Gastrocnemius medialis (tissue), 4 donors: ENCODE measurements at regions not wholly inside any gene's neighbourhood (a gene's known extent, or its start where the extent isn't known, plus 50 kb on each side); places are given as distances from the start of the nearest gene placed in this dataset.

ENCODE experiments used
- ATAC-seq, 2 donors: fragments of 150-250 bp; one replicate each; pipeline ENCODE4 v1.9.1; 2016
- DNase-seq, 2 donors: peaks; one replicate each; pipeline ENCODE4 v3.0.0-alpha.2; 2019
- H3K27ac ChIP-seq, 4 donors: fragments of 200-600 bp; sonication (generic); 1 replicate in 1 of 4; 2 replicates in 3 of 4; pipeline ENCODE4 v1.5.1; 2016 to 2018; ENCODE audit warnings: mild to moderate bottlenecking in 2 of 4, moderate library complexity in 1 of 4
- H3K27me3 ChIP-seq, 3 donors: fragments of 200-600 bp; sonication (generic) in 2 of 3; 1 replicate in 1 of 3; 2 replicates in 2 of 3; pipeline versions ENCODE4 v1.5.1 to v1.6.0; 2016 to 2019; ENCODE audit warnings: mild to moderate bottlenecking in 1 of 3, moderate library complexity in 1 of 3
- H3K36me3 ChIP-seq, 2 donors: fragments of 200-600 bp; sonication (generic) in 1 of 2; one replicate each; pipeline ENCODE4 v1.5.1; 2017 to 2018
- H3K4me1 ChIP-seq, 2 donors: fragments of 200-600 bp; sonication (generic) in 1 of 2; one replicate each; pipeline ENCODE4 v1.5.1; 2016 to 2017; ENCODE audit warnings: mild to moderate bottlenecking in 2 of 2
- H3K4me3 ChIP-seq, 4 donors: fragments of 200-600 bp; sonication (generic) in 3 of 4; 1 replicate in 1 of 4; 2 replicates in 3 of 4; pipeline ENCODE4 v1.5.1; 2016 to 2019; ENCODE audit warnings: mild to moderate bottlenecking in 2 of 4
- H3K9me3 ChIP-seq, 3 donors: fragments of 200-600 bp; sonication (generic) in 2 of 3; 1 replicate in 1 of 3; 2 replicates in 2 of 3; pipeline ENCODE4 v1.5.1; 2016 to 2019
- POLR2A ChIP-seq, 2 donors: fragments of 450-650 bp; IDR thresholded peaks; one replicate each; pipeline ENCODE4 v1.6.1; 2017; ENCODE audit warnings: antibody characterized with exemption in 2 of 2, mild to moderate bottlenecking in 2 of 2, moderate library complexity in 2 of 2
- in situ Hi-C, 4 donors: fragments of 200-750 bp; cut with MboI; loops; one replicate each; pipeline versions ENCODE4 v1.15.0 to v1.8.0; 2017; ENCODE audit warnings: low sequenced_read_pairs in 4 of 4
- intact Hi-C: fragments of 100-400 bp; cut with DNase I; formaldehyde crosslinking; loops from one replicate; pipeline ENCODE4 v1.15.1; 2023; ENCODE audit warnings: low total_unique reads
- TF ChIP-seq, protein P1 (sequence below), 5 experiments: fragments of 450-650 bp in 3 of 5; fragments of 200-600 bp in 2 of 5; sonication (generic) in 2 of 5; IDR thresholded peaks in 4 of 5; conservative IDR thresholded peaks in 1 of 5; 1 replicate in 4 of 5; 2 replicates in 1 of 5; pipeline ENCODE4 v1.5.1; 2016 to 2019; ENCODE audit warnings: antibody characterized with exemption in 5 of 5, mild to moderate bottlenecking in 3 of 5, moderate library complexity in 3 of 5

GRCh38 chr16:73710526-73710925 lies 586.1 kb upstream of the PSMD7 start:
- Histone ChIP-seq H3K36me3 (no peaks in the 10 kb centered on the region), H3K9me3 (no peaks in the 10 kb centered on the region), H3K4me3 (no peak overlapping the region), H3K27me3 (no peaks in the 10 kb centered on the region), H3K27ac (no peak overlapping the region), H3K4me1 (no peaks in the 10 kb centered on the region)
- DNase-seq (no peak), ATAC-seq (no peak)
- intact Hi-C loops (no loop called here), in situ Hi-C loops (loop anchor here in 1 of 4 donors (25.0 kb wide), 1 partner anchor 177 kb away; no protein-coding TSS in a partner anchor)
- TF ChIP-seq, protein P1, sequence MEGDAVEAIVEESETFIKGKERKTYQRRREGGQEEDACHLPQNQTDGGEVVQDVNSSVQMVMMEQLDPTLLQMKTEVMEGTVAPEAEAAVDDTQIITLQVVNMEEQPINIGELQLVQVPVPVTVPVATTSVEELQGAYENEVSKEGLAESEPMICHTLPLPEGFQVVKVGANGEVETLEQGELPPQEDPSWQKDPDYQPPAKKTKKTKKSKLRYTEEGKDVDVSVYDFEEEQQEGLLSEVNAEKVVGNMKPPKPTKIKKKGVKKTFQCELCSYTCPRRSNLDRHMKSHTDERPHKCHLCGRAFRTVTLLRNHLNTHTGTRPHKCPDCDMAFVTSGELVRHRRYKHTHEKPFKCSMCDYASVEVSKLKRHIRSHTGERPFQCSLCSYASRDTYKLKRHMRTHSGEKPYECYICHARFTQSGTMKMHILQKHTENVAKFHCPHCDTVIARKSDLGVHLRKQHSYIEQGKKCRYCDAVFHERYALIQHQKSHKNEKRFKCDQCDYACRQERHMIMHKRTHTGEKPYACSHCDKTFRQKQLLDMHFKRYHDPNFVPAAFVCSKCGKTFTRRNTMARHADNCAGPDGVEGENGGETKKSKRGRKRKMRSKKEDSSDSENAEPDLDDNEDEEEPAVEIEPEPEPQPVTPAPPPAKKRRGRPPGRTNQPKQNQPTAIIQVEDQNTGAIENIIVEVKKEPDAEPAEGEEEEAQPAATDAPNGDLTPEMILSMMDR (IDR thresholded peaks at IDR 0.05 in 4 of 5, conservative IDR thresholded peaks at IDR 0.05 in 1 of 5): no peak
- no peak for TF ChIP-seq POLR2A (IDR thresholded peaks at IDR 0.05)

- Histone ChIP-seq H3K27me3 (no peaks in the 10 kb centered on the region), H3K4me1 (no peaks in the 10 kb centered on the region), H3K4me3 (no peak overlapping the region), H3K36me3 (no peaks in the 10 kb centered on the region), H3K27ac (no peak overlapping the region), H3K9me3 (no peaks in the 10 kb centered on the region)
- DNase-seq: no peak
- intact Hi-C loops: no loop called here
- TF ChIP-seq POLR2A (IDR thresholded peaks at IDR 0.05): no peak
- TF ChIP-seq, protein P1 (IDR thresholded peaks at IDR 0.05 in 4 of 5, conservative IDR thresholded peaks at IDR 0.05 in 1 of 5): no peak
- in situ Hi-C loops: loop anchor here in 1 of 4 donors (25.0 kb wide), 1 partner anchor 179 kb away; no protein-coding TSS in a partner anchor
- no peak for ATAC-seq
These were observed 588.8 kb upstream of the PSMD7 start for GRCh38 chr16:73707863-73708262.

DNA sequence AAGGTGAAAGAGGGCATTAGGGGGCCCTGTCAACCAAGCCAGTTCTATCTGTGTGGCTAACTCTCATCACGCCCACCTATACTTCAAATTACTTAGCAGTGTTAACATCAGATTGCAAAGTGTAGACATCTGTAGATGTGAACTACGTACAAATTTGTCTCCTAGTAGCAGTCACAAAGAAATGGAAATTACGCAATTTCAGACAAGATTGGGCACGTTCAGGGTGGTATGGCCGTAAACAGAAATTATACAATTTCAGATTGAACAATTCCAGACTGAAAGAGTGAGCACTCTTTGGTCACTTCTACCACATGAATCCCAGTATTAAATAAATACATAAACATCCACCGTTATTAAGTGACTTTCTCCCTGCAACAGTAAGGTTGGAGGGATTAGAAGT lies 592.7 kb upstream of the PSMD7 start:
- Histone ChIP-seq H3K36me3 (no peaks in the 10 kb centered on the region), H3K27ac (no peak overlapping the region), H3K4me1 (no peaks in the 10 kb centered on the region), H3K9me3 (no peaks in the 10 kb centered on the region), H3K27me3 (no peaks in the 10 kb centered on the region), H3K4me3 (no peak overlapping the region)
- DNase-seq (no peak), ATAC-seq (no peak)
- intact Hi-C loops: no loop called here
- in situ Hi-C loops: loop anchor here in 1 of 4 donors (25.0 kb wide), 1 partner anchor 183 kb away; no protein-coding TSS in a partner anchor
- TF ChIP-seq POLR2A (IDR thresholded peaks at IDR 0.05): no peak
- TF ChIP-seq, protein P1 (IDR thresholded peaks at IDR 0.05 in 4 of 5, conservative IDR thresholded peaks at IDR 0.05 in 1 of 5): no peak

DNA sequence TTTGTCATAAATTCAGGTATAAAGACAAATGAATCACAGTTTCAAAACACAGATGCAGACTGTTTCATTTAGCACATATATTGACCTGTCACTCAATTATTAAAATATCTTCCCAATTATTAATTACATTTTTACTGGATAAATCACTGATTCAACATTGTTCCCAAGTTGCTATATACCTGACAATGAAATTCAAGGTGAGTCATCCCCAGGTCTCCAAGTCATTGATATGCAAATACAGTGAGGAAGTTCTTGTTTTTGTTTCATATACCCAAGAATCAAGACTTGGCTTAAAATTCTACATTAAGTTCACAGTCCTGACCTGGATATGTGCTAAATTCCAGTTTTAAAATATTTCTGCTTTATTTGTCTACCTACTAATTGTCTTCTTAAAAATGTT lies 599.3 kb upstream of the PSMD7 start:
- Histone ChIP-seq H3K4me3 (no peak overlapping the region), H3K27ac (no peak overlapping the region), H3K27me3 (no peaks in the 10 kb centered on the region), H3K4me1 (no peaks in the 10 kb centered on the region), H3K9me3 (no peaks in the 10 kb centered on the region), H3K36me3 (no peaks in the 10 kb centered on the region)
- no peak for ATAC-seq
- in situ Hi-C loops: no loop called here
- TF ChIP-seq, protein P1 (IDR thresholded peaks at IDR 0.05 in 4 of 5, conservative IDR thresholded peaks at IDR 0.05 in 1 of 5): no peak
- TF ChIP-seq POLR2A (IDR thresholded peaks at IDR 0.05): no peak
- intact Hi-C loops: no loop called here
- DNase-seq: no peak

GRCh38 chr16:73692861-73693260 lies 603.8 kb upstream of the PSMD7 start:
- intact Hi-C loops (no loop called here), in situ Hi-C loops (no loop called here)
- H3K9me3 ChIP-seq: no peaks in the 10 kb centered on the region
- no peak overlapping the region for H3K27ac ChIP-seq
- TF ChIP-seq, protein P1 (IDR thresholded peaks at IDR 0.05 in 4 of 5, conservative IDR thresholded peaks at IDR 0.05 in 1 of 5): no peak
- TF ChIP-seq POLR2A (IDR thresholded peaks at IDR 0.05): no peak
- H3K27me3 ChIP-seq: no peaks in the 10 kb centered on the region
- H3K4me1 ChIP-seq: no peaks in the 10 kb centered on the region
- no peak for ATAC-seq
- H3K36me3 ChIP-seq: no peaks in the 10 kb centered on the region
- DNase-seq: no peak
- H3K4me3 ChIP-seq: no peak overlapping the region
